HepG2 (cell line): ENCODE measurements at regions not wholly inside any gene's neighbourhood (a gene's known extent, or its start where the extent isn't known, plus 50 kb on each side); places are given as distances from the start of the nearest gene placed in this dataset.

Experiments used
- ATAC-seq: fragments of 200-7000 bp; cut with Tn5 transposase; 3 replicates; pipeline ENCODE4 v1.9.1; 2020; ENCODE audit warnings: mild to moderate bottlenecking, moderate library complexity
- BruUV-seq: library from RNA; stranded (reverse); fragments of 400-500 nt; replicated peaks from 2 replicates; lab custom pipeline; 2021; lab: Mats Ljungman, UMichigan
- CTCF ChIA-PET: fragments of 300-600 bp; formaldehyde crosslinking; extraction: SDS; loops from one replicate; lab custom pipeline; 2021; ENCODE audit warnings: low total read pairs, inconsistent platforms, low intra/inter-chr PET ratio; lab: Yijun Ruan, JAX
- POLR2A ChIA-PET: fragments of 350-600 bp; sonication (Branson Sonifier 250); formaldehyde crosslinking; loops from one replicate; lab custom pipeline; 2020; ENCODE audit warnings: antibody characterized with exemption, inconsistent platforms; lab: Yijun Ruan, JAX
- DNase-seq: peaks from one replicate; pipeline ENCODE4 v3.0.0-alpha.2; 2015; ENCODE audit warnings: low spot score
- FAIRE-seq: peaks from 3 replicates; lab custom pipeline; 2011; peaks lifted over from hg19 to GRCh38; lab: Jason Lieb, UNC
- H2AFZ ChIP-seq: one replicate; pipeline ENCODE4 v1.6.1; 2011; ENCODE audit warnings: low read length, inconsistent platforms
- H3K27ac ChIP-seq: fragments of 300-600 bp; 3 replicates; pipeline ENCODE4 v1.8.0; 2011; ENCODE audit warnings: mixed run types, mild to moderate bottlenecking, mixed read lengths, low read length, inconsistent platforms; ENCODE audit not compliant: insufficient read depth; ENCODE audit errors: extremely low read length
- H3K27me3 ChIP-seq, 2 experiments: fragments of 200-600 bp in 1 of 2; 2 replicates in 1 of 2; 3 replicates in 1 of 2; pipeline versions ENCODE4 v1.6.0 to v1.8.0; 2011; ENCODE audit warnings: low read length in 2 of 2, mild to moderate bottlenecking in 2 of 2, moderate library complexity in 2 of 2, inconsistent platforms in 1 of 2; ENCODE audit not compliant: insufficient read depth in 2 of 2, control insufficient read depth in 1 of 2
- H3K36me3 ChIP-seq, 2 experiments: fragments of 200-600 bp in 1 of 2; replicated peaks in 1 of 2; 2 replicates in 1 of 2; 3 replicates in 1 of 2; pipeline versions ENCODE4 v1.5.1 to v1.8.0; 2011; ENCODE audit warnings: low read length in 2 of 2, inconsistent platforms in 1 of 2; ENCODE audit not compliant: insufficient read depth in 2 of 2, control insufficient read depth in 1 of 2
- H3K4me1 ChIP-seq: 2 replicates; pipeline ENCODE4 v1.5.1; 2012; ENCODE audit warnings: low read length, inconsistent platforms; ENCODE audit not compliant: insufficient read depth
- H3K4me2 ChIP-seq: 2 replicates; pipeline ENCODE4 v1.6.0; 2011; ENCODE audit warnings: low read depth, low read length, inconsistent platforms
- H3K4me3 ChIP-seq, 3 experiments: fragments of 200-600 bp in 1 of 3; sonication (generic), shearing (Covaris generic) in 1 of 3; replicated peaks in 1 of 3; 2 replicates each; pipeline ENCODE4 v1.5.1; 2011 to 2016; ENCODE audit warnings: low read length in 3 of 3, inconsistent platforms in 2 of 3, low read depth in 2 of 3, mild to moderate bottlenecking in 2 of 3, control low read depth in 1 of 3, mixed read lengths in 1 of 3; ENCODE audit not compliant: insufficient read depth in 1 of 3
- H3K79me2 ChIP-seq: one replicate; pipeline ENCODE4 v1.6.1; 2011; ENCODE audit warnings: low read length, inconsistent platforms; ENCODE audit not compliant: insufficient read depth
- H3K9ac ChIP-seq: 2 replicates; pipeline ENCODE4 v1.6.0; 2011; ENCODE audit warnings: mild to moderate bottlenecking, low read depth, low read length, inconsistent platforms; ENCODE audit not compliant: insufficient read depth
- H3K9me3 ChIP-seq: 2 replicates; pipeline ENCODE4 v1.5.1; 2012; ENCODE audit warnings: mild to moderate bottlenecking, low read length
- H4K20me1 ChIP-seq: 2 replicates; pipeline ENCODE4 v1.6.0; 2011; ENCODE audit warnings: inconsistent platforms, mild to moderate bottlenecking, low read length, moderate library complexity; ENCODE audit not compliant: insufficient read depth
- ARHGAP35 ChIP-seq: sonication (generic); formaldehyde crosslinking; IDR thresholded peaks from 2 replicates; pipeline ENCODE4 v1.9.0; 2022; ENCODE audit warnings: mild to moderate bottlenecking, inconsistent platforms, moderate library complexity, missing genetic modification reagents, borderline replicate concordance
- ARNT ChIP-seq: fragments of 450-650 bp; IDR thresholded peaks from 2 replicates; pipeline ENCODE4 v1.6.1; 2017
- CBX2 ChIP-seq, 2 experiments: fragments of 200-600 bp in 1 of 2; sonication (generic); formaldehyde crosslinking in 1 of 2; IDR thresholded peaks; 2 replicates each; pipeline versions ENCODE4 v1.7.0 to v1.8.1; 2018 to 2022; ENCODE audit warnings: low read depth in 2 of 2, low read length in 1 of 2, mild to moderate bottlenecking in 1 of 2, missing genetic modification reagents in 1 of 2
- DDIT3 ChIP-seq: sonication (generic); formaldehyde crosslinking; IDR thresholded peaks from 2 replicates; pipeline ENCODE4 v1.4.0; 2020; ENCODE audit warnings: mild to moderate bottlenecking, missing genetic modification reagents
- EHMT2 ChIP-seq: fragments of 200-600 bp; sonication (generic); IDR thresholded peaks from 2 replicates; pipeline ENCODE4 v1.7.0; 2017; ENCODE audit warnings: antibody characterized with exemption, low read depth, low read length, borderline replicate concordance
- ELF1 ChIP-seq: sonication (generic); formaldehyde crosslinking; IDR thresholded peaks from 2 replicates; pipeline ENCODE4 v1.4.0; 2020; ENCODE audit warnings: missing genetic modification reagents
- MIER3 ChIP-seq: IDR thresholded peaks from 2 replicates; pipeline ENCODE4 v1.6.1; 2016; ENCODE audit warnings: missing compliant biosample characterization, borderline replicate concordance
- MIXL1 ChIP-seq: IDR thresholded peaks from 2 replicates; pipeline ENCODE4 v1.6.1; 2016
- NRL ChIP-seq: sonication (generic); formaldehyde crosslinking; IDR thresholded peaks from 2 replicates; pipeline ENCODE4 v1.5.0; 2020; ENCODE audit warnings: missing genetic modification reagents, mild to moderate bottlenecking, moderate library complexity, borderline replicate concordance
- SPEN ChIP-seq: sonication (generic); formaldehyde crosslinking; IDR thresholded peaks from 2 replicates; pipeline ENCODE4 v1.5.1; 2020; ENCODE audit warnings: low read depth, mild to moderate bottlenecking, missing genetic modification reagents
- ZFP1 ChIP-seq: IDR thresholded peaks from 2 replicates; pipeline ENCODE4 v1.6.1; 2016
- ZFX ChIP-seq: sonication (generic); formaldehyde crosslinking; IDR thresholded peaks from 2 replicates; pipeline ENCODE4 v1.4.0; 2020; ENCODE audit warnings: mild to moderate bottlenecking, low read depth, missing genetic modification reagents, moderate library complexity
- ZNF367 ChIP-seq: sonication (generic); formaldehyde crosslinking; IDR thresholded peaks from 2 replicates; pipeline ENCODE4 v1.4.0; 2020; ENCODE audit warnings: missing genetic modification reagents, borderline replicate concordance
- ZNF841 ChIP-seq: sonication (generic); formaldehyde crosslinking; IDR thresholded peaks from 2 replicates; pipeline ENCODE4 v1.8.1; 2023; ENCODE audit warnings: missing genetic modification reagents, borderline replicate concordance
- WGBS: methylation state at CpG from one replicate; pipeline ENCODE4 v1.1.6; 2017; ENCODE audit warnings: low lambda C conversion rate; 5-methylcytosine and 5-hydroxymethylcytosine counted together
- in situ Hi-C: cut with HindIII; loops from 2 replicates; pipeline ENCODE4 v1.10.0; 2017; ENCODE audit warnings: low pct_unique_long_range_greater_than_20kb; ENCODE audit not compliant: extremely low pct_ligation_motif_present
- intact Hi-C: fragments of 100-400 bp; cut with micrococcal nuclease; formaldehyde crosslinking; loops from one replicate; pipeline ENCODE4 v1.10.0; 2022; ENCODE audit not compliant: unreplicated experiment
- TF ChIP-seq, protein P1 (sequence below): sonication (generic); formaldehyde crosslinking; IDR thresholded peaks from 2 replicates; pipeline ENCODE4 v1.8.0; 2023; ENCODE audit warnings: mild to moderate bottlenecking, missing genetic modification reagents
- TF ChIP-seq, protein P2 (sequence below): sonication (generic); formaldehyde crosslinking; IDR thresholded peaks from 2 replicates; pipeline ENCODE4 v1.4.0; 2020; ENCODE audit warnings: missing genetic modification reagents

DNA sequence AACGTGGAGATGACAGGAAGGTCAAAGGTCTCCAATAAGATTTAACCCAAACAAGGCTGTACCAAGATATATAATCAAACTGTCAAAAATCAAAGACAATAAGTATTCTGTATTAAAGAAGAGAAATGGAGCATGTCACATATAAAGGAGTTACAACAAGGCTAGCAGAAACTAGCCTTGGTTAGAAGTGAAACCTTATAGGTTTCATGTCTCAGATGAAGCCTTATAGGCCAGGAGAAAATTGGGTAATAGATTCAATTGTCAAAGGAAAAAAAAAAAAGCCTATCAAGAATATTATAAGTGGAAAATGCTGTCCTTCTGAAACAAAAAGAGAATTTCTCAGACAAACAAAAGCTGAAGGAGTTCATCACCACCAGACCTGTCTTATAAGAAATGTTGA, 419.4 kb downstream of the CDH11 start:
- Histone ChIP-seq H3K79me2 (no peaks in the 10 kb centered on the region), H3K9ac (no peak overlapping the region), H3K36me3 (no peaks in the 10 kb centered on the region), H4K20me1 (no peaks in the 10 kb centered on the region), H3K27ac (no peak overlapping the region), H3K4me1 (no peaks in the 10 kb centered on the region), H3K9me3 (peaks cover 82% of the 10 kb centered on the region), H3K27me3 (no peaks in the 10 kb centered on the region), H3K4me3 (no peak overlapping the region), H3K4me2 (no peak overlapping the region), H2AFZ (no peak overlapping the region)
- ATAC-seq, result no peak
- intact Hi-C loops, result no loop called here
- in situ Hi-C loops, result no loop called here
- no peak for DNase-seq
- WGBS, result 0% methylated on average over 1 of the region's 1 CpG
- no TSS peak for BruUV-seq
- TF ChIP-seq ZFX, result no peak
- no peak for TF ChIP-seq MIXL1 (CRISPR knock-in tag)
- TF ChIP-seq ELF1 (CRISPR knock-in tag), result no peak
- TF ChIP-seq NRL (CRISPR knock-in tag), result no peak
- no peak for TF ChIP-seq EHMT2
- no peak for TF ChIP-seq ARNT
- TF ChIP-seq CBX2 (IDR thresholded peaks at IDR 0.05; ENCODE audit: low read depth, low read length), result no peak
- TF ChIP-seq CBX2 (CRISPR knock-in tag; IDR thresholded peaks at IDR 0.05; ENCODE audit: low read depth), result no peak
- FAIRE-seq, result no peak
- POLR2A ChIA-PET, result no interaction called here
- CTCF ChIA-PET, result no interaction called here

- WGBS, result 4% methylated on average over 3 of the region's 3 CpGs
- no TSS peak for BruUV-seq
- ATAC-seq (no peak), FAIRE-seq (no peak), DNase-seq (no peak)
- Histone ChIP-seq H3K36me3 (no peaks in the 10 kb centered on the region), H2AFZ (no peak overlapping the region), H3K27ac (no peak overlapping the region), H3K9ac (no peak overlapping the region), H3K27me3 (no peaks in the 10 kb centered on the region), H3K4me1 (no peaks in the 10 kb centered on the region), H3K79me2 (no peaks in the 10 kb centered on the region), H3K9me3 (peaks cover 88% of the 10 kb centered on the region), H3K4me3 (no peak overlapping the region), H3K4me2 (no peak overlapping the region), H4K20me1 (no peaks in the 10 kb centered on the region)
- intact Hi-C loops (no loop called here), in situ Hi-C loops (no loop called here)
- POLR2A ChIA-PET, result no interaction called here
- CTCF ChIA-PET, result no interaction called here
- TF ChIP-seq DDIT3 (CRISPR knock-in tag) (no peak), SPEN (CRISPR knock-in tag) (no peak), MIER3 (CRISPR knock-in tag) (no peak), ARHGAP35 (no peak), ZNF367 (CRISPR knock-in tag) (no peak), ZFP1 (no peak), ZNF841 (CRISPR knock-in tag) (no peak)
- TF ChIP-seq, protein P1, sequence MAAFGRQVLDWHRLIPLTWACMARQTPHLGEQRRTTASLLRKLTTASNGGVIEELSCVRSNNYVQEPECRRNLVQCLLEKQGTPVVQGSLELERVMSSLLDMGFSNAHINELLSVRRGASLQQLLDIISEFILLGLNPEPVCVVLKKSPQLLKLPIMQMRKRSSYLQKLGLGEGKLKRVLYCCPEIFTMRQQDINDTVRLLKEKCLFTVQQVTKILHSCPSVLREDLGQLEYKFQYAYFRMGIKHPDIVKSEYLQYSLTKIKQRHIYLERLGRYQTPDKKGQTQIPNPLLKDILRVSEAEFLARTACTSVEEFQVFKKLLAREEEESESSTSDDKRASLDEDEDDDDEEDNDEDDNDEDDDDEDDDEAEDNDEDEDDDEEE (CRISPR knock-in tag), result no peak
- TF ChIP-seq, protein P2, sequence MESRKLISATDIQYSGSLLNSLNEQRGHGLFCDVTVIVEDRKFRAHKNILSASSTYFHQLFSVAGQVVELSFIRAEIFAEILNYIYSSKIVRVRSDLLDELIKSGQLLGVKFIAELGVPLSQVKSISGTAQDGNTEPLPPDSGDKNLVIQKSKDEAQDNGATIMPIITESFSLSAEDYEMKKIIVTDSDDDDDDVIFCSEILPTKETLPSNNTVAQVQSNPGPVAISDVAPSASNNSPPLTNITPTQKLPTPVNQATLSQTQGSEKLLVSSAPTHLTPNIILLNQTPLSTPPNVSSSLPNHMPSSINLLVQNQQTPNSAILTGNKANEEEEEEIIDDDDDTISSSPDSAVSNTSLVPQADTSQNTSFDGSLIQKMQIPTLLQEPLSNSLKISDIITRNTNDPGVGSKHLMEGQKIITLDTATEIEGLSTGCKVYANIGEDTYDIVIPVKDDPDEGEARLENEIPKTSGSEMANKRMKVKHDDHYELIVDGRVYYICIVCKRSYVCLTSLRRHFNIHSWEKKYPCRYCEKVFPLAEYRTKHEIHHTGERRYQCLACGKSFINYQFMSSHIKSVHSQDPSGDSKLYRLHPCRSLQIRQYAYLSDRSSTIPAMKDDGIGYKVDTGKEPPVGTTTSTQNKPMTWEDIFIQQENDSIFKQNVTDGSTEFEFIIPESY (CRISPR knock-in tag), result no peak
These were observed 421.2 kb downstream of the CDH11 start for GRCh38 chr16:64700628-64701027.
